ENCODE measurements at regions not wholly inside any gene's neighbourhood (a gene's known extent, or its start where the extent isn't known, plus 50 kb on each side); places are given as distances from the start of the nearest gene placed in this dataset.
A peak's percentile ranks its signal among the peaks of the same experiment; 100 is the strongest.

GRCh38 chr6:22451962-22452361 lies 117.4 kb upstream of the HDGFL1 start:
- no peak overlapping the region for H3K27ac ChIP-seq
- DNase-seq (ENCODE audit: low read depth, low spot score), result no peak

GRCh38 chr6:22455378-22455777 lies 114.0 kb upstream of the HDGFL1 start:
- no peak overlapping the region for H3K27ac ChIP-seq

GRCh38 chr6:22457996-22458395 lies 111.4 kb upstream of the HDGFL1 start:
- H3K27ac ChIP-seq, result no peak overlapping the region
- no peak for DNase-seq (ENCODE audit: low read depth, low spot score)

More at GRCh38 chr6:22455378-22455777, 114.0 kb upstream of the HDGFL1 start:
- no peak for DNase-seq (ENCODE audit: low read depth, low spot score)

DNA sequence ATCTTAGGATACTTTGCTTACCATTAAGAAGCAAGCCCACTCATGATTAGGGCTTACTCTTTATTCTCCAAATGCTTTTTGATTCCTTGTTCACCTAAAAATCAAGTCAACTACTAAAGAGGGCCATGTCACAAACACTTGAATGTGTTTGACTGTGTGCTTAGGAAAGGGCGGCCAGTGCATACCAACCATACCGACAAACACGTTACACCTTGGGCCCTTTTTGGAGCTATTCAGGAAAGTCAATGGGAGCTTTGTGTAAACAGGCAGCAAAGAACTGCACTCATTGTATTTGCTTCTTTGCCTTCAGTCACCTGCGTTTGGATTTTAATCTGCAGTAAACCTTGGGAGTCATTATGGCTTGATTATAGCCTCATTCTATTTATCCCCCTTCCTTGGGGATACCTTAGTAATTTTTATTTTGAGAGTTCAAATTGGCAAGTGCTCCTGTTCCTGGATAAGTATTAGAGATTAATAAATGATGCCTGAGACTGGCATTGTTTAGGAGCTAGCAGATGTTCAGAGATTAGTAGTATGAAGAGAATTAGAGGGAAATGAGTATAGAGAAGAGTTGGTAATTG lies 102.6 kb upstream of the HDGFL1 start:
- no peak overlapping the region for H3K27ac ChIP-seq
- no peak for DNase-seq (ENCODE audit: low read depth, low spot score)

DNA sequence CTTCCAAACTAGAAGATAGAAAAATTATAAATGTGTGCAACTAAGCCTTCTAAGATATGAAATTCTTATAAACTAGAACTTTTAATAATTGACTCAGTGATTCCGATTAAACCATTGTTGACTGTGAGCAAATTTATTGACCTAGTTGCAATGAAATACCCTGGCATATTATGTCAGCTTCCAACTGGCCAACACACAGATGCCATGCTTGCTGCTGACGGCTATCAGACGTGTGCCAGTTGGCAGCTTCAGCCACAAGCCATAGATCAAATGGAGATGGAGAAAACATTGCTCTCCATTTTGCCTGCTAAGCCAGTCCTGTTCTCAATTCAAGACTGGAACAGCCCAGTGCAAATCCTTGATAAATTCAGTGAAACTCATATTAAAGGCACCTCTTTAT lies 101.7 kb upstream of the HDGFL1 start:
- no peak for DNase-seq (ENCODE audit: low read depth, low spot score)
- H3K27ac ChIP-seq, result no peak overlapping the region

GRCh38 chr6:22468256-22468965 lies 101.0 kb upstream of the HDGFL1 start:
- no peak overlapping the region for H3K27ac ChIP-seq
- no peak for DNase-seq (ENCODE audit: low read depth, low spot score)

DNA sequence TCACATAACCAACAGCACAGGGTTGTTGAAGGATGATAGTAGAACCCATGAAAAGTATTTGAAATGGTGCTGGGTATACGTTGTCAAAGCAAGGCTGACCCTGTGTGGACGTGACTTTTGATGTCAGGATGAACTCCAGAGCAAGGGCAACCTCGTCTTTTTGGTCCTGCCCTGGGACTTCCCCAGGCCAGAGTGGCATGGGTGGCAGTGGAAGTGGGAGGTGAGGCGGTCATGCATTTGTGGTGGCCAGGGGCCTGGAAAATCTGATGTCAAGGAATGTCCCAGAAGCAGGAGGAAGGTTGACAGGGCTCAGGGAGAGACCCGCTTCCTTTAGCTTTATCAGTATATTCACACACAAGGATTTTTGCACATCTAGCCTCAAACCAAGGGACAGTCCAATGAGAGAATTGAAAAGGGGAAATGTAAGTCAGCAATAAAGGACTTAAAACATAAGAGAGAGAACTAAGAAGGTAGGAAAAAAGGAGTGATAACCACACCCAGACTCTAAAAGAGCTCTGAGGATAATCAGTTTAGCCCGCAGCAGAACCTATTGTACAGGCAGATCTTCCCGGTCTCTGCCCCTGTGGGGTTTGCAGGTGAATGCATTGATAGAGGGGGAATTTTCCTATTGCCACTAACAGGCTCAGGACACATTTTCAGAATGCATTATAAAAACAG lies 98.8 kb upstream of the HDGFL1 start:
- no peak for DNase-seq (ENCODE audit: low read depth, low spot score)
- H3K27ac ChIP-seq, result no peak overlapping the region

GRCh38 chr6:22471132-22471690 lies 98.2 kb upstream of the HDGFL1 start:
- H3K27ac ChIP-seq, result no peak overlapping the region

GRCh38 chr6:22471746-22472145 lies 97.6 kb upstream of the HDGFL1 start:
- DNase-seq (ENCODE audit: low read depth, low spot score), result no peak
- H3K27ac ChIP-seq, result no peak overlapping the region

More at GRCh38 chr6:22471132-22471690, 98.2 kb upstream of the HDGFL1 start:
- DNase-seq (ENCODE audit: low read depth, low spot score), result peak; percentile 5

DNA sequence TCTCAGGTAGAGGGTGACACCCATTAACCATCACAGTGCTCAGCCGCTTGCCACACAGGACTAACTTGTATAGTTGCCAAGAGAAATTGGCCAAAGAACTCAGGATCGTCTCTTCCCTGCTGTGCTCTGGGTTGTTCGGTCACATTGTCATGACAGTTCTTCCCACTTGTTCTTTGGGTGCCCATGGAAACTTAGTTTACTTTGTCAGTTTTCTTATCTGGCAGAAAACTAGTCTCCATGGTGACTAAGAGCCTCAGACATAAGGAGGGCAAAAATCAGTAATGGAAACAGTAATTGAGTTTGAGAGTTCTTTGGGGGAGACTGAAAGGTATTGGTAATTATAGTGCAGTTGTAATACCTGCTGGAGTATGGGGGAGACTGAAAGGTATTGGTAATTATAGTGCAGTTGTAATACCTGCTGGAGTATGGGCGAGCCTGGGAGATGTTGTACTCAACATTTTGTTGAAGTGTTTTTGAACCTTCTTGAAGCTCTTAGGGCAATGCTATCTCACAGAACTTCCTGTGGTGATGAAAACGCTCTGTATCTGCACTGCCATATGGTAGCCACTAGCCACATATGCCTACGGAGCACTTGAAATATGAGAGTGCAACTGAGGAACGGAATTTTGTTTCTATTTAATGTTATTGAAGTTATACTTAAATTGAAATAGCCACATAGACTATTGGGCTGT lies 95.2 kb upstream of the HDGFL1 start:
- no peak for DNase-seq (ENCODE audit: low read depth, low spot score)
- H3K27ac ChIP-seq, result no peak overlapping the region

- no peak for DNase-seq (ENCODE audit: low read depth, low spot score)
- H3K27ac ChIP-seq, result no peak overlapping the region
These were observed 92.5 kb upstream of the HDGFL1 start for GRCh38 chr6:22476811-22477390.

- no peak for DNase-seq (ENCODE audit: low read depth, low spot score)
- no peak overlapping the region for H3K27ac ChIP-seq
These were observed 72.1 kb upstream of the HDGFL1 start for GRCh38 chr6:22497276-22497675.

DNA sequence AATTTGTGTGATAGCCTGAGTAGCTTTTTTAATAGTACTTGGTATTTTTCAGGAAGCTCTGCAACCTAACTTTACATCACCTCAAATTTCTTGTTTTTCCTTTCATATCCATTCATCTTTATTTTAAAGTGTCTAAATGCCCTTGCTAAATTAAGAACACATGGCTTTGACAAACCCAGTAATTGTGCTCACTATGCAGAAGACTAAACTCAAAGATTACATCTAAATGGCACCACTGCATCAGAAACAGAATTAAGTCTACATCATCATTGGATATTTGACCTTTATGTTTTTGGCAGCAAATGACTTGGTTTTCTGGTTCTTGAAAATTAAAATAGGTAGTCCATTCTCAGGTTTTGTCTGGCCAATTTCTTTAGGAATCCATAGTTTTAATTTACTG lies 69.6 kb upstream of the HDGFL1 start:
- no peak for DNase-seq (ENCODE audit: low read depth, low spot score)

GRCh38 chr6:22506496-22506895 lies 62.9 kb upstream of the HDGFL1 start:
- no peak overlapping the region for H3K27ac ChIP-seq
- DNase-seq (ENCODE audit: low read depth, low spot score), result no peak

More for the DNA sequence above, 69.6 kb upstream of the HDGFL1 start:
- H3K27ac ChIP-seq, result no peak overlapping the region

DNA sequence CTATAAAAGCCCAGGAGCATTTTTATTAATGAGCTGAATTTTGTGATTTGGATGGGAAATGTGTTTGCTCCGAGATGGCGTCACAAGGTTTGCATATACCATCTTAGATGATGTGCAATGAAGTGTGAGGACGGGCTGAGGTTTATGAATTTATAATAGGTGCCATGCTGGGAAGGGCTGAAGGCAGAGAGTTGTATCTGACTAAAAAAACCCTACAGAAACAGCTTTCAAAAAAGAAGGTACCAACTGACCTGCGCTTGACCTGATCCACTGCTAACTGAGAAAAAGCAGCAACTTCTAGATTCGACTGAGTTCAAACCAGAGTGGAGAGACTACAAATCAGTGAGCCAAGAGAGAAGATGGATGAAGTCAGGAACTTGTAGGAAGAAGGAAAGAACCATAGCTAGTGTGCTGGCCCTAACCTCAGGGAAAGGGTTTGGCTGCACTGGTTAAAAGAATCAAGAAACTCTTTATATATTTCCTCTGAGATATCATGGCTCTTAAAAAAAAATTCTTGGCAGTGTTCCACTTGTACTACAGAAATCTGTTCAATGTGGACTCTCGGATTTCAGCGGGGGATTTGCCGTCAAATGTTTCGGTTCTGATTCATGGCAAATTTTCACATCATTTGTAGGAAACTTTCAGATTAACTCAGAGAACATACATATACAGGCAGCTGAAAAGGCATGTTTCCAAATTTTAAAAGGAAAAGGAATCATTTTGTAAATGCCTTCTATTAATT lies 56.5 kb upstream of the HDGFL1 start:
- H3K27ac ChIP-seq, result no peak overlapping the region
- DNase-seq (ENCODE audit: low read depth, low spot score), result no peak

- DNase-seq (ENCODE audit: low read depth, low spot score), result no peak
These were observed 55.7 kb upstream of the HDGFL1 start for GRCh38 chr6:22513667-22514066.

GRCh38 chr6:22519237-22519636 lies 50.1 kb upstream of the HDGFL1 start:
- H3K27ac ChIP-seq, result no peak overlapping the region
- DNase-seq (ENCODE audit: low read depth, low spot score), result no peak

More at GRCh38 chr6:22513667-22514066, 55.7 kb upstream of the HDGFL1 start:
- no peak overlapping the region for H3K27ac ChIP-seq
